HepG2 (cell line): ENCODE measurements at regions not wholly inside any gene's neighbourhood (a gene's known extent, or its start where the extent isn't known, plus 50 kb on each side); places are given as distances from the start of the nearest gene placed in this dataset.

Experiments
- ATAC-seq: fragments of 200-7000 bp; cut with Tn5 transposase; 3 replicates; pipeline ENCODE4 v1.9.1; 2020; ENCODE audit warnings: mild to moderate bottlenecking, moderate library complexity
- BruUV-seq: library from RNA; stranded (reverse); fragments of 400-500 nt; replicated peaks from 2 replicates; lab custom pipeline; 2021; lab: Mats Ljungman, UMichigan
- CTCF ChIA-PET: fragments of 300-600 bp; formaldehyde crosslinking; extraction: SDS; loops from one replicate; lab custom pipeline; 2021; ENCODE audit warnings: low total read pairs, inconsistent platforms, low intra/inter-chr PET ratio; lab: Yijun Ruan, JAX
- POLR2A ChIA-PET: fragments of 350-600 bp; sonication (Branson Sonifier 250); formaldehyde crosslinking; loops from one replicate; lab custom pipeline; 2020; ENCODE audit warnings: antibody characterized with exemption, inconsistent platforms; lab: Yijun Ruan, JAX
- DNase-seq: peaks from one replicate; pipeline ENCODE4 v3.0.0-alpha.2; 2015; ENCODE audit warnings: low spot score
- FAIRE-seq: peaks from 3 replicates; lab custom pipeline; 2011; peaks lifted over from hg19 to GRCh38; lab: Jason Lieb, UNC
- H2AFZ ChIP-seq: one replicate; pipeline ENCODE4 v1.6.1; 2011; ENCODE audit warnings: low read length, inconsistent platforms
- H3K27ac ChIP-seq: fragments of 300-600 bp; 3 replicates; pipeline ENCODE4 v1.8.0; 2011; ENCODE audit warnings: mixed run types, mild to moderate bottlenecking, mixed read lengths, low read length, inconsistent platforms; ENCODE audit not compliant: insufficient read depth; ENCODE audit errors: extremely low read length
- H3K27me3 ChIP-seq, 2 experiments: fragments of 200-600 bp in 1 of 2; 2 replicates in 1 of 2; 3 replicates in 1 of 2; pipeline versions ENCODE4 v1.6.0 to v1.8.0; 2011; ENCODE audit warnings: low read length in 2 of 2, mild to moderate bottlenecking in 2 of 2, moderate library complexity in 2 of 2, inconsistent platforms in 1 of 2; ENCODE audit not compliant: insufficient read depth in 2 of 2, control insufficient read depth in 1 of 2
- H3K36me3 ChIP-seq, 2 experiments: fragments of 200-600 bp in 1 of 2; replicated peaks in 1 of 2; 2 replicates in 1 of 2; 3 replicates in 1 of 2; pipeline versions ENCODE4 v1.5.1 to v1.8.0; 2011; ENCODE audit warnings: low read length in 2 of 2, inconsistent platforms in 1 of 2; ENCODE audit not compliant: insufficient read depth in 2 of 2, control insufficient read depth in 1 of 2
- H3K4me1 ChIP-seq: 2 replicates; pipeline ENCODE4 v1.5.1; 2012; ENCODE audit warnings: low read length, inconsistent platforms; ENCODE audit not compliant: insufficient read depth
- H3K4me2 ChIP-seq: 2 replicates; pipeline ENCODE4 v1.6.0; 2011; ENCODE audit warnings: low read depth, low read length, inconsistent platforms
- H3K4me3 ChIP-seq, 3 experiments: fragments of 200-600 bp in 1 of 3; sonication (generic), shearing (Covaris generic) in 1 of 3; replicated peaks in 1 of 3; 2 replicates each; pipeline ENCODE4 v1.5.1; 2011 to 2016; ENCODE audit warnings: low read length in 3 of 3, inconsistent platforms in 2 of 3, low read depth in 2 of 3, mild to moderate bottlenecking in 2 of 3, control low read depth in 1 of 3, mixed read lengths in 1 of 3; ENCODE audit not compliant: insufficient read depth in 1 of 3
- H3K79me2 ChIP-seq: one replicate; pipeline ENCODE4 v1.6.1; 2011; ENCODE audit warnings: low read length, inconsistent platforms; ENCODE audit not compliant: insufficient read depth
- H3K9ac ChIP-seq: 2 replicates; pipeline ENCODE4 v1.6.0; 2011; ENCODE audit warnings: mild to moderate bottlenecking, low read depth, low read length, inconsistent platforms; ENCODE audit not compliant: insufficient read depth
- H3K9me3 ChIP-seq: 2 replicates; pipeline ENCODE4 v1.5.1; 2012; ENCODE audit warnings: mild to moderate bottlenecking, low read length
- H4K20me1 ChIP-seq: 2 replicates; pipeline ENCODE4 v1.6.0; 2011; ENCODE audit warnings: inconsistent platforms, mild to moderate bottlenecking, low read length, moderate library complexity; ENCODE audit not compliant: insufficient read depth
- ADNP ChIP-seq: sonication (generic); formaldehyde crosslinking; IDR thresholded peaks from 2 replicates; pipeline ENCODE4 v1.4.0; 2020; ENCODE audit warnings: missing genetic modification reagents
- CEBPB ChIP-seq: IDR thresholded peaks from 2 replicates; pipeline ENCODE4 v1.6.1; 2011; ENCODE audit warnings: low read depth, low read length, improper control_type of control experiment, borderline replicate concordance
- KDM1A ChIP-seq: IDR thresholded peaks from 2 replicates; pipeline ENCODE4 v1.6.1; 2016; ENCODE audit warnings: missing compliant biosample characterization
- KLF13 ChIP-seq: sonication (generic); formaldehyde crosslinking; IDR thresholded peaks from 2 replicates; pipeline ENCODE4 v1.4.0; 2020; ENCODE audit warnings: mild to moderate bottlenecking, missing genetic modification reagents
- NFIB ChIP-seq: sonication (generic); formaldehyde crosslinking; IDR thresholded peaks from 2 replicates; pipeline ENCODE4 v1.9.0; 2021; ENCODE audit warnings: missing genetic modification reagents, mild to moderate bottlenecking, borderline replicate concordance
- STAG1 ChIP-seq: sonication (generic); formaldehyde crosslinking; IDR thresholded peaks from 2 replicates; pipeline ENCODE4 v1.4.0; 2020; ENCODE audit warnings: missing genetic modification reagents
- ZBTB10 ChIP-seq: sonication (generic); formaldehyde crosslinking; IDR thresholded peaks from 2 replicates; pipeline ENCODE4 v1.4.0; 2020; ENCODE audit warnings: missing genetic modification reagents, borderline replicate concordance
- ZMYM3 ChIP-seq: sonication (generic); formaldehyde crosslinking; IDR thresholded peaks from 2 replicates; pipeline ENCODE4 v1.5.1; 2020; ENCODE audit warnings: mild to moderate bottlenecking, missing genetic modification reagents
- ZNF629 ChIP-seq: sonication (generic); formaldehyde crosslinking; conservative IDR thresholded peaks from 2 replicates; pipeline ENCODE4 v1.5.0; 2020; ENCODE audit warnings: missing genetic modification reagents
- ZNF644 ChIP-seq: IDR thresholded peaks from 2 replicates; pipeline ENCODE4 v1.6.1; 2016; ENCODE audit warnings: low read depth
- ZNF678 ChIP-seq: sonication (generic); formaldehyde crosslinking; IDR thresholded peaks from 2 replicates; pipeline ENCODE4 v1.4.0; 2020; ENCODE audit warnings: mild to moderate bottlenecking, missing genetic modification reagents
- ZNF768 ChIP-seq: sonication (generic); formaldehyde crosslinking; IDR thresholded peaks from 2 replicates; pipeline ENCODE4 v1.4.0; 2020; ENCODE audit warnings: missing genetic modification reagents
- ZNF891 ChIP-seq: sonication (generic); formaldehyde crosslinking; IDR thresholded peaks from 2 replicates; pipeline ENCODE4 v1.5.0; 2020; ENCODE audit warnings: mild to moderate bottlenecking, missing genetic modification reagents
- ZXDC ChIP-seq: sonication (generic); formaldehyde crosslinking; IDR thresholded peaks from 2 replicates; pipeline ENCODE4 v1.5.0; 2020; ENCODE audit warnings: mild to moderate bottlenecking, missing genetic modification reagents
- WGBS: methylation state at CpG from one replicate; pipeline ENCODE4 v1.1.6; 2017; ENCODE audit warnings: low lambda C conversion rate; 5-methylcytosine and 5-hydroxymethylcytosine counted together
- in situ Hi-C: cut with HindIII; loops from 2 replicates; pipeline ENCODE4 v1.10.0; 2017; ENCODE audit warnings: low pct_unique_long_range_greater_than_20kb; ENCODE audit not compliant: extremely low pct_ligation_motif_present
- intact Hi-C: fragments of 100-400 bp; cut with micrococcal nuclease; formaldehyde crosslinking; loops from one replicate; pipeline ENCODE4 v1.10.0; 2022; ENCODE audit not compliant: unreplicated experiment

DNA sequence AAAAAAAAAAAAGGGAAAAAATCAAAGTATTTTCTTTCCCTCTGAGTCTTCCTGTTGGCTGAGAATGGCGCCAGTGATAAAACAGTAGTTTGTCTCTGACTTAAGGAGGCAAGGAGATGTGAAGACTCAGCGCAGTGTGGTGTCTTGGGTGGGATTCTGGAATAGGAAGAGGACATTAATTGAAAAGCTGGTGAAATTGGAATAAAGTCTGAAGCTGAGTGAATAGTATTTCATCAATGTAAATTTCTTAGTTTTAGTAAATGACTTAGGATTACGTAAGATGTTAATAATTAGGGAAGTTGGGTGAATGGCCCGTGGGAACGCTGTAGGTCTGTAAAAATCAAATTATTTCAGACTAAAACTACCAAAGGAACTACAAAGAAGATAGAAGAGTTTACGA lies 122.8 kb upstream of the ZNF217 start:
- POLR2A ChIA-PET = no interaction called here
- in situ Hi-C loops (no loop called here), intact Hi-C loops (no loop called here)
- no peaks in the 10 kb centered on the region for H4K20me1 ChIP-seq
- H3K9me3 ChIP-seq = no peaks in the 10 kb centered on the region
- WGBS = 63% methylated on average over 6 of the region's 6 CpGs
- peak; percentile 70; the same call in 1 of the 2 replicates for TF ChIP-seq CEBPB
- TF ChIP-seq ZNF891 (CRISPR knock-in tag) = no peak
- no peak overlapping the region for H3K4me3 ChIP-seq
- CTCF ChIA-PET = no interaction called here
- no peaks in the 10 kb centered on the region for H3K79me2 ChIP-seq
- H3K4me2 ChIP-seq = no peak overlapping the region
- H3K9ac ChIP-seq = no peak overlapping the region
- no peak for FAIRE-seq
- H2AFZ ChIP-seq = no peak overlapping the region
- H3K4me1 ChIP-seq = peaks cover 31% of the 10 kb centered on the region
- no peaks in the 10 kb centered on the region for H3K36me3 ChIP-seq
- no peak for DNase-seq
- H3K27ac ChIP-seq = no peak overlapping the region
- no peaks in the 10 kb centered on the region for H3K27me3 ChIP-seq
- no peak for ATAC-seq
- no TSS peak for BruUV-seq

DNA sequence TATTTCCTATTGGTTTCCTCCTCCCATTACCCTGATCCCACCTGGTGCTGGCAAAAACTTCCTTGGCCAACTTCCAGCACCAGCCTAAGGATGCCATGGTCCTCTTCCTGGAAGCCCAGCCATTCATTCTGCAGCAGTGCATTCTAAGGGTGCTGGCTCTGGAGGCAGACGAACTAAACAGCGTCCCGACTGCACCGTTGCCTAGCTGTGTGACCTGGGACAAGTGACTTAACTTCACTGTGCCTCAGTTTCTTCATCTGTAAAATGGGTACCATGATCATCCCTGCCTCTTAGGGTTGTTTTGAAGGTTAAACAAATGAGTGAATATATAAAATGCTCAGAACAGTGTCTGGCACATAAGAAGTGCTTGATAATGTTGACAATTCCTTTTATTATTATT lies 120.9 kb upstream of the ZNF217 start:
- H3K9ac ChIP-seq = no peak overlapping the region
- no peaks in the 10 kb centered on the region for H4K20me1 ChIP-seq
- no peaks in the 10 kb centered on the region for H3K9me3 ChIP-seq
- H3K36me3 ChIP-seq = no peaks in the 10 kb centered on the region
- no peak overlapping the region for H2AFZ ChIP-seq
- ATAC-seq = no peak
- FAIRE-seq = no peak
- 89% methylated on average over 4 of the region's 4 CpGs for WGBS
- intact Hi-C loops = loop anchor here (5.0 kb wide), 1 partner anchor 203 kb away; no protein-coding TSS in a partner anchor
- H3K27ac ChIP-seq = no peak overlapping the region
- no peak for DNase-seq
- H3K4me3 ChIP-seq = no peak overlapping the region
- in situ Hi-C loops = no loop called here
- no peaks in the 10 kb centered on the region for H3K27me3 ChIP-seq
- CTCF ChIA-PET = no interaction called here
- BruUV-seq = no TSS peak
- H3K4me2 ChIP-seq = no peak overlapping the region
- no peaks in the 10 kb centered on the region for H3K79me2 ChIP-seq
- POLR2A ChIA-PET = interaction anchor here (1.7 kb wide), 1 partner anchor 24 kb away, joined by 5 read pairs; no protein-coding TSS in a partner anchor
- peaks cover 39% of the 10 kb centered on the region for H3K4me1 ChIP-seq
- no peak for TF ChIP-seq NFIB (CRISPR knock-in tag)
- peak; percentile 61 for TF ChIP-seq ZNF768 (CRISPR knock-in tag)
- TF ChIP-seq ZXDC (CRISPR knock-in tag) = no peak
- TF ChIP-seq STAG1 (CRISPR knock-in tag) = no peak
- no peak for TF ChIP-seq ZBTB10 (CRISPR knock-in tag)
- peak; percentile 85 for TF ChIP-seq ZMYM3 (CRISPR knock-in tag)
- peak; percentile 97 for TF ChIP-seq ZNF629 (CRISPR knock-in tag)
- TF ChIP-seq ADNP = peak; percentile 72; the same call in 1 of the 2 replicates
- TF ChIP-seq KDM1A = peak; percentile 78; the same call in 1 of the 2 replicates
- TF ChIP-seq KLF13 (CRISPR knock-in tag) = no peak
- no peak for TF ChIP-seq ZNF644 (CRISPR knock-in tag)
- TF ChIP-seq ZNF678 (CRISPR knock-in tag) = no peak
